ENCODE measurements at regions not wholly inside any gene's neighbourhood (a gene's known extent, or its start where the extent isn't known, plus 50 kb on each side); places are given as distances from the start of the nearest gene placed in this dataset.

GRCh38 chrX:39669668-39670067, 428.1 kb downstream of the BCOR start:
- H3K4me3 ChIP-seq (ENCODE audit: low read length in 2 of 2), result no peak overlapping the region
- ChIA-PET CTCF (ENCODE audit: partially characterized antibody) (no interaction called here), POLR2A (ENCODE audit: partially characterized antibody) (no interaction called here)
- no peak overlapping the region for H3K27ac ChIP-seq (ENCODE audit: low read depth, low read length)
- H3K9me3 ChIP-seq (ENCODE audit: control insufficient read depth in 1 of 2, low read length in 2 of 2), result no peaks in the 10 kb centered on the region
- no peak for DNase-seq
- Mint-ChIP-seq H3K4me1 (no peaks in the 10 kb centered on the region), H3K4me3 (no peak overlapping the region), H3K27me3 (peaks cover 0 to 4% of the 10 kb centered on the region in 2 donors), H3K27ac (no peak overlapping the region), H3K36me3 (no peaks in the 10 kb centered on the region), H3K9me3 (peaks cover 0 to 2% (median 0%) of the 10 kb centered on the region in 8 donors)
- H3K27me3 ChIP-seq (ENCODE audit: insufficient read depth, low read length), result no peaks in the 10 kb centered on the region
- H3K36me3 ChIP-seq (ENCODE audit: insufficient read depth, low read length), result no peaks in the 10 kb centered on the region
- intact Hi-C loops (cut with micrococcal nuclease), result no loop called here
- H3K4me1 ChIP-seq (ENCODE audit: insufficient read depth, low read length), result no peaks in the 10 kb centered on the region

GRCh38 chrX:39670281-39670680, 427.5 kb downstream of the BCOR start:
- Mint-ChIP-seq H3K27me3 (peaks cover 0 to 4% of the 10 kb centered on the region in 2 donors), H3K36me3 (no peaks in the 10 kb centered on the region), H3K27ac (no peak overlapping the region), H3K4me1 (no peaks in the 10 kb centered on the region), H3K4me3 (no peak overlapping the region), H3K9me3 (peaks cover 0 to 2% (median 0%) of the 10 kb centered on the region in 8 donors)
- CTCF ChIA-PET (ENCODE audit: partially characterized antibody), result no interaction called here
- Histone ChIP-seq H3K27me3 (ENCODE audit: insufficient read depth, low read length) (no peaks in the 10 kb centered on the region), H3K4me3 (ENCODE audit: low read length in 2 of 2) (no peak overlapping the region), H3K9me3 (ENCODE audit: control insufficient read depth in 1 of 2, low read length in 2 of 2) (no peaks in the 10 kb centered on the region), H3K27ac (ENCODE audit: low read depth, low read length) (no peak overlapping the region), H3K4me1 (ENCODE audit: insufficient read depth, low read length) (no peaks in the 10 kb centered on the region), H3K36me3 (ENCODE audit: insufficient read depth, low read length) (no peaks in the 10 kb centered on the region)
- POLR2A ChIA-PET (ENCODE audit: partially characterized antibody), result no interaction called here
- intact Hi-C loops (cut with micrococcal nuclease), result no loop called here
- DNase-seq, result no peak

- intact Hi-C loops (cut with micrococcal nuclease), result no loop called here
- Histone ChIP-seq H3K36me3 (ENCODE audit: insufficient read depth, low read length) (no peaks in the 10 kb centered on the region), H3K27ac (ENCODE audit: low read depth, low read length) (no peak overlapping the region), H3K4me3 (ENCODE audit: low read length in 2 of 2) (no peak overlapping the region), H3K4me1 (ENCODE audit: insufficient read depth, low read length) (no peaks in the 10 kb centered on the region), H3K27me3 (ENCODE audit: insufficient read depth, low read length) (no peaks in the 10 kb centered on the region), H3K9me3 (ENCODE audit: control insufficient read depth in 1 of 2, low read length in 2 of 2) (no peaks in the 10 kb centered on the region)
- H3K9me3 Mint-ChIP-seq, result peaks cover 0 to 2% (median 0%) of the 10 kb centered on the region in 8 donors
- no peak overlapping the region for H3K27ac Mint-ChIP-seq
- no peaks in the 10 kb centered on the region for H3K36me3 Mint-ChIP-seq
- POLR2A ChIA-PET (ENCODE audit: partially characterized antibody), result no interaction called here
- no peak for DNase-seq
- CTCF ChIA-PET (ENCODE audit: partially characterized antibody), result no interaction called here
- no peak overlapping the region for H3K4me3 Mint-ChIP-seq
- H3K27me3 Mint-ChIP-seq, result peaks cover 0 to 4% of the 10 kb centered on the region in 2 donors
- no peaks in the 10 kb centered on the region for H3K4me1 Mint-ChIP-seq
Observed at GRCh38 chrX:39672405-39672804, 425.4 kb downstream of the BCOR start.

- Mint-ChIP-seq H3K36me3 (no peaks in the 10 kb centered on the region), H3K4me3 (no peak overlapping the region), H3K4me1 (no peaks in the 10 kb centered on the region), H3K27ac (no peak overlapping the region), H3K9me3 (peaks cover 0 to 2% (median 0%) of the 10 kb centered on the region in 8 donors), H3K27me3 (peaks cover 0 to 4% of the 10 kb centered on the region in 2 donors)
- intact Hi-C loops (cut with micrococcal nuclease), result no loop called here
- POLR2A ChIA-PET (ENCODE audit: partially characterized antibody), result no interaction called here
- H3K4me1 ChIP-seq (ENCODE audit: insufficient read depth, low read length), result no peaks in the 10 kb centered on the region
- no peaks in the 10 kb centered on the region for H3K36me3 ChIP-seq (ENCODE audit: insufficient read depth, low read length)
- no peak overlapping the region for H3K4me3 ChIP-seq (ENCODE audit: low read length in 2 of 2)
- CTCF ChIA-PET (ENCODE audit: partially characterized antibody), result no interaction called here
- no peak overlapping the region for H3K27ac ChIP-seq (ENCODE audit: low read depth, low read length)
- DNase-seq, result no peak
- no peaks in the 10 kb centered on the region for H3K27me3 ChIP-seq (ENCODE audit: insufficient read depth, low read length)
- H3K9me3 ChIP-seq (ENCODE audit: control insufficient read depth in 1 of 2, low read length in 2 of 2), result no peaks in the 10 kb centered on the region
Observed at GRCh38 chrX:39674490-39675161, 423.1 kb downstream of the BCOR start.

GRCh38 chrX:39675162-39675553, 422.6 kb downstream of the BCOR start:
- intact Hi-C loops (cut with micrococcal nuclease), result no loop called here
- Histone ChIP-seq H3K4me3 (ENCODE audit: low read length in 2 of 2) (no peak overlapping the region), H3K27me3 (ENCODE audit: insufficient read depth, low read length) (no peaks in the 10 kb centered on the region), H3K4me1 (ENCODE audit: insufficient read depth, low read length) (no peaks in the 10 kb centered on the region), H3K9me3 (ENCODE audit: control insufficient read depth in 1 of 2, low read length in 2 of 2) (no peaks in the 10 kb centered on the region), H3K27ac (ENCODE audit: low read depth, low read length) (no peak overlapping the region), H3K36me3 (ENCODE audit: insufficient read depth, low read length) (no peaks in the 10 kb centered on the region)
- peaks cover 0 to 2% (median 0%) of the 10 kb centered on the region in 8 donors for H3K9me3 Mint-ChIP-seq
- H3K4me3 Mint-ChIP-seq, result no peak overlapping the region
- no peaks in the 10 kb centered on the region for H3K36me3 Mint-ChIP-seq
- ChIA-PET POLR2A (ENCODE audit: partially characterized antibody) (no interaction called here), CTCF (ENCODE audit: partially characterized antibody) (no interaction called here)
- no peaks in the 10 kb centered on the region for H3K4me1 Mint-ChIP-seq
- no peak overlapping the region for H3K27ac Mint-ChIP-seq
- DNase-seq, result no peak
- peaks cover 0 to 4% of the 10 kb centered on the region in 2 donors for H3K27me3 Mint-ChIP-seq

GRCh38 chrX:39675619-39676018, 422.1 kb downstream of the BCOR start:
- DNase-seq, result no peak
- H3K27ac Mint-ChIP-seq, result no peak overlapping the region
- ChIA-PET CTCF (ENCODE audit: partially characterized antibody) (no interaction called here), POLR2A (ENCODE audit: partially characterized antibody) (no interaction called here)
- Histone ChIP-seq H3K4me1 (ENCODE audit: insufficient read depth, low read length) (no peaks in the 10 kb centered on the region), H3K36me3 (ENCODE audit: insufficient read depth, low read length) (no peaks in the 10 kb centered on the region), H3K9me3 (ENCODE audit: control insufficient read depth in 1 of 2, low read length in 2 of 2) (no peaks in the 10 kb centered on the region), H3K27ac (ENCODE audit: low read depth, low read length) (no peak overlapping the region), H3K27me3 (ENCODE audit: insufficient read depth, low read length) (no peaks in the 10 kb centered on the region), H3K4me3 (ENCODE audit: low read length in 2 of 2) (no peak overlapping the region)
- no peaks in the 10 kb centered on the region for H3K4me1 Mint-ChIP-seq
- H3K4me3 Mint-ChIP-seq, result no peak overlapping the region
- intact Hi-C loops (cut with micrococcal nuclease), result no loop called here
- peaks cover 0 to 2% (median 0%) of the 10 kb centered on the region in 8 donors for H3K9me3 Mint-ChIP-seq
- H3K36me3 Mint-ChIP-seq, result no peaks in the 10 kb centered on the region
- peaks cover 0 to 4% of the 10 kb centered on the region in 2 donors for H3K27me3 Mint-ChIP-seq

- Histone ChIP-seq H3K27ac (ENCODE audit: low read depth, low read length) (no peak overlapping the region), H3K4me1 (ENCODE audit: insufficient read depth, low read length) (no peaks in the 10 kb centered on the region), H3K9me3 (ENCODE audit: control insufficient read depth in 1 of 2, low read length in 2 of 2) (no peaks in the 10 kb centered on the region), H3K27me3 (ENCODE audit: insufficient read depth, low read length) (no peaks in the 10 kb centered on the region), H3K4me3 (ENCODE audit: low read length in 2 of 2) (no peak overlapping the region), H3K36me3 (ENCODE audit: insufficient read depth, low read length) (no peaks in the 10 kb centered on the region)
- H3K27me3 Mint-ChIP-seq, result peaks cover 1 to 4% of the 10 kb centered on the region in 2 donors
- intact Hi-C loops (cut with micrococcal nuclease), result no loop called here
- H3K9me3 Mint-ChIP-seq, result peaks cover 0 to 2% (median 0%) of the 10 kb centered on the region in 8 donors
- no peak overlapping the region for H3K4me3 Mint-ChIP-seq
- no peak overlapping the region for H3K27ac Mint-ChIP-seq
- no peaks in the 10 kb centered on the region for H3K36me3 Mint-ChIP-seq
- ChIA-PET POLR2A (ENCODE audit: partially characterized antibody) (no interaction called here), CTCF (ENCODE audit: partially characterized antibody) (no interaction called here)
- no peaks in the 10 kb centered on the region for H3K4me1 Mint-ChIP-seq
- no peak for DNase-seq
Observed at GRCh38 chrX:39676434-39676833, 421.3 kb downstream of the BCOR start.

- Mint-ChIP-seq H3K9me3 (peaks cover 0 to 2% (median 0%) of the 10 kb centered on the region in 8 donors), H3K27ac (no peak overlapping the region), H3K4me1 (no peaks in the 10 kb centered on the region), H3K36me3 (no peaks in the 10 kb centered on the region), H3K4me3 (no peak overlapping the region), H3K27me3 (peaks cover under 1 to 1% of the 10 kb centered on the region in 2 donors)
- ChIA-PET POLR2A (ENCODE audit: partially characterized antibody) (no interaction called here), CTCF (ENCODE audit: partially characterized antibody) (no interaction called here)
- no peaks in the 10 kb centered on the region for H3K9me3 ChIP-seq (ENCODE audit: control insufficient read depth in 1 of 2, low read length in 2 of 2)
- no peak for DNase-seq
- no peak overlapping the region for H3K4me3 ChIP-seq (ENCODE audit: low read length in 2 of 2)
- no peaks in the 10 kb centered on the region for H3K36me3 ChIP-seq (ENCODE audit: insufficient read depth, low read length)
- H3K27me3 ChIP-seq (ENCODE audit: insufficient read depth, low read length), result no peaks in the 10 kb centered on the region
- no peak overlapping the region for H3K27ac ChIP-seq (ENCODE audit: low read depth, low read length)
- no peaks in the 10 kb centered on the region for H3K4me1 ChIP-seq (ENCODE audit: insufficient read depth, low read length)
- intact Hi-C loops (cut with micrococcal nuclease), result no loop called here
Observed at GRCh38 chrX:39677585-39677977, 420.2 kb downstream of the BCOR start.

Data from CD4-positive, alpha-beta memory T cell (primary cell).